ENCODE measurements at regions not wholly inside any gene's neighbourhood (a gene's known extent, or its start where the extent isn't known, plus 50 kb on each side); places are given as distances from the start of the nearest gene placed in this dataset.

DNA sequence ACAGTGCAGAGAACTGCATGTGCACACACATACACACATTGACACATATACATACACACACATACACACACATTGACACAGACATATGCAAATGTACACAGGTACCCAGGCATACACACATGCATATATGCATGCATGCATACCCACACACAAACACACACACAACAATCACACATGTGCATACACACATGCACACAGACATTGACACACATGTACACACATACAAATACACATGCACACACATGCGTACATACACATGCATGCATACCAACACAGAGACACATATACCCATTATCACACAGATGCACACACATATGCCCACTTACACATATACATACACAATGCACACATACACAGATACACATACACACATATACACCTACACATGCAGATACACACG, 299.6 kb upstream of the ADCY2 start:
- no peak for DNase-seq (ENCODE audit: low read depth in 1 of 2, low spot score in 1 of 2)
- no peak overlapping the region for H3K27ac ChIP-seq (replicated peaks)
- H3K4me3 ChIP-seq (replicated peaks; ENCODE audit: insufficient read depth, low read length), result no peak overlapping the region

DNA sequence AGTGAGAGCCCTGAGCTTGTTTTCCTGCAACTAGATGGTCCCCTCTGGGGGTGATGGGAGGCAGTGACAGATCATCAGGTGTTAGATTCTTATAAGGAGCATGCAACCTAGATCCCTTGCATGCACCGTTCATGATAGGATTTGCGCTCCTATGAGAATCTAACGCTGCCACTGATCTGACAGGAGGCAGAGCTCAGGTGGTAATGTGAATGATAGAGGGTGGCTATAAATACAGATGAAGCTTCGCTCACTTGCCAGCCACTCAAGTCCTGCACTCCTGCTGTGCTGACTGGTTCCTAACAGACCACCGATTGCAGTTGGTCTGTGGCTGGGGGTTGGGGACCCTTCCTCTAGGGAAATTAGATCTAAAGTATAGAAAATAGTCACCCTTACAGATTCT, 290.6 kb upstream of the ADCY2 start:
- Histone ChIP-seq H3K27me3 (ENCODE audit: insufficient read depth, poor library complexity, severe bottlenecking) (no peaks in the 10 kb centered on the region), H3K4me3 (replicated peaks; ENCODE audit: insufficient read depth, low read length) (no peak overlapping the region), H3K27ac (replicated peaks) (no peak overlapping the region)
- DNase-seq (ENCODE audit: low read depth in 1 of 2, low spot score in 1 of 2), result no peak
- TF ChIP-seq SPI1 (IDR thresholded peaks at IDR 0.05; ENCODE audit: borderline replicate concordance, low read depth), result no peak
- TF ChIP-seq POLR2AphosphoS5 (IDR thresholded peaks at IDR 0.05; ENCODE audit: low read depth), result no peak
- TF ChIP-seq, protein P1, sequence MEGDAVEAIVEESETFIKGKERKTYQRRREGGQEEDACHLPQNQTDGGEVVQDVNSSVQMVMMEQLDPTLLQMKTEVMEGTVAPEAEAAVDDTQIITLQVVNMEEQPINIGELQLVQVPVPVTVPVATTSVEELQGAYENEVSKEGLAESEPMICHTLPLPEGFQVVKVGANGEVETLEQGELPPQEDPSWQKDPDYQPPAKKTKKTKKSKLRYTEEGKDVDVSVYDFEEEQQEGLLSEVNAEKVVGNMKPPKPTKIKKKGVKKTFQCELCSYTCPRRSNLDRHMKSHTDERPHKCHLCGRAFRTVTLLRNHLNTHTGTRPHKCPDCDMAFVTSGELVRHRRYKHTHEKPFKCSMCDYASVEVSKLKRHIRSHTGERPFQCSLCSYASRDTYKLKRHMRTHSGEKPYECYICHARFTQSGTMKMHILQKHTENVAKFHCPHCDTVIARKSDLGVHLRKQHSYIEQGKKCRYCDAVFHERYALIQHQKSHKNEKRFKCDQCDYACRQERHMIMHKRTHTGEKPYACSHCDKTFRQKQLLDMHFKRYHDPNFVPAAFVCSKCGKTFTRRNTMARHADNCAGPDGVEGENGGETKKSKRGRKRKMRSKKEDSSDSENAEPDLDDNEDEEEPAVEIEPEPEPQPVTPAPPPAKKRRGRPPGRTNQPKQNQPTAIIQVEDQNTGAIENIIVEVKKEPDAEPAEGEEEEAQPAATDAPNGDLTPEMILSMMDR (IDR thresholded peaks at IDR 0.05; ENCODE audit: insufficient read depth, low read length), result no peak
- TF ChIP-seq, protein P2, sequence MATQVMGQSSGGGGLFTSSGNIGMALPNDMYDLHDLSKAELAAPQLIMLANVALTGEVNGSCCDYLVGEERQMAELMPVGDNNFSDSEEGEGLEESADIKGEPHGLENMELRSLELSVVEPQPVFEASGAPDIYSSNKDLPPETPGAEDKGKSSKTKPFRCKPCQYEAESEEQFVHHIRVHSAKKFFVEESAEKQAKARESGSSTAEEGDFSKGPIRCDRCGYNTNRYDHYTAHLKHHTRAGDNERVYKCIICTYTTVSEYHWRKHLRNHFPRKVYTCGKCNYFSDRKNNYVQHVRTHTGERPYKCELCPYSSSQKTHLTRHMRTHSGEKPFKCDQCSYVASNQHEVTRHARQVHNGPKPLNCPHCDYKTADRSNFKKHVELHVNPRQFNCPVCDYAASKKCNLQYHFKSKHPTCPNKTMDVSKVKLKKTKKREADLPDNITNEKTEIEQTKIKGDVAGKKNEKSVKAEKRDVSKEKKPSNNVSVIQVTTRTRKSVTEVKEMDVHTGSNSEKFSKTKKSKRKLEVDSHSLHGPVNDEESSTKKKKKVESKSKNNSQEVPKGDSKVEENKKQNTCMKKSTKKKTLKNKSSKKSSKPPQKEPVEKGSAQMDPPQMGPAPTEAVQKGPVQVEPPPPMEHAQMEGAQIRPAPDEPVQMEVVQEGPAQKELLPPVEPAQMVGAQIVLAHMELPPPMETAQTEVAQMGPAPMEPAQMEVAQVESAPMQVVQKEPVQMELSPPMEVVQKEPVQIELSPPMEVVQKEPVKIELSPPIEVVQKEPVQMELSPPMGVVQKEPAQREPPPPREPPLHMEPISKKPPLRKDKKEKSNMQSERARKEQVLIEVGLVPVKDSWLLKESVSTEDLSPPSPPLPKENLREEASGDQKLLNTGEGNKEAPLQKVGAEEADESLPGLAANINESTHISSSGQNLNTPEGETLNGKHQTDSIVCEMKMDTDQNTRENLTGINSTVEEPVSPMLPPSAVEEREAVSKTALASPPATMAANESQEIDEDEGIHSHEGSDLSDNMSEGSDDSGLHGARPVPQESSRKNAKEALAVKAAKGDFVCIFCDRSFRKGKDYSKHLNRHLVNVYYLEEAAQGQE (IDR thresholded peaks at IDR 0.05; ENCODE audit: insufficient replicate concordance, low read depth), result no peak
- TF ChIP-seq GABPA (IDR thresholded peaks at IDR 0.05; ENCODE audit: low read depth), result no peak

More for the DNA sequence above, 299.6 kb upstream of the ADCY2 start:
- TF ChIP-seq, protein P2 (IDR thresholded peaks at IDR 0.05; ENCODE audit: insufficient replicate concordance, low read depth), result no peak
- TF ChIP-seq POLR2AphosphoS5 (IDR thresholded peaks at IDR 0.05; ENCODE audit: low read depth), result no peak
- TF ChIP-seq, protein P1 (IDR thresholded peaks at IDR 0.05; ENCODE audit: insufficient read depth, low read length), result no peak
- TF ChIP-seq GABPA (IDR thresholded peaks at IDR 0.05; ENCODE audit: low read depth), result no peak
- no peak for TF ChIP-seq SPI1 (IDR thresholded peaks at IDR 0.05; ENCODE audit: borderline replicate concordance, low read depth)
- H3K27me3 ChIP-seq (ENCODE audit: insufficient read depth, poor library complexity, severe bottlenecking), result no peaks in the 10 kb centered on the region

DNA sequence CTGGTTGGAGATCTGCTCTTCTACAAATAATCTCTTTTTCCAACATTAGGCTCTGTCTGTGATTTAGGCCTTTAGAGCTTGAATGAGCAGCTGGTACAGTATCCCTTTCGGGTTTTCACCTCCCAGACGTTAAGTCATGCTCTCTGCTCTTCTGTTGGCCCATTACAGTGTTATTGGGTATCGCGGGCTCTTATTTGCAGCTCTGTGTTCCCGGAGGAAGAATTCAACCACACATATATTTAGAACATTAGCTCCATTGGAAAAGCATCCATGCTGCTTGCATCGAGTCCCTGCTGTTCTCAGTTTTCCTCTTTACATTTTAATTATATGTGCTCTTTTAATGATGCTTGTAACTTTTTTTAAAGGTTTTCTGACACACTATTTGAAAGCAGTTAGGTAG, 278.0 kb upstream of the ADCY2 start:
- Histone ChIP-seq H3K4me3 (replicated peaks; ENCODE audit: insufficient read depth, low read length) (no peak overlapping the region), H3K27me3 (ENCODE audit: insufficient read depth, poor library complexity, severe bottlenecking) (no peaks in the 10 kb centered on the region), H3K27ac (replicated peaks) (no peak overlapping the region)
- no peak for TF ChIP-seq SPI1 (IDR thresholded peaks at IDR 0.05; ENCODE audit: borderline replicate concordance, low read depth)
- DNase-seq (ENCODE audit: low read depth in 1 of 2, low spot score in 1 of 2), result no peak

DNA sequence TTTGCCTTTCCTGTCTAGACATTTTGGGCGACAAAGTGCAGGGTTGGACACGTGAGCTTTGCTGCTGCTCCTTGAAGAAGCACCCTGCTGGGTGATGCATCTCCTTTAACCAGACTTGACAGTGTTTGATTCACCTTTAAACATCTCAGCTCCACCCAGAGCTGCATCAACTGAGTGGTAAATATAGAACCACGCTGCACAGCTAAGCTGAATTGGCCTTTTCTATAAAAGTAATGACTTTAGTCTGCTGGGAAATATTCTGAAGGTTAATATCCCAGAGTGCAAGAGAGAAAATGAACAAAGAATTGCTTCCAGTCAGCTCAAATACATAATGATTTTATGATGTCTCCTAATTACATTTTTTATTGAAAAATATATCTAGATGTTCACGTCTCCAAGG, 264.3 kb upstream of the ADCY2 start:
- Histone ChIP-seq H3K4me3 (replicated peaks; ENCODE audit: insufficient read depth, low read length) (no peak overlapping the region), H3K27me3 (ENCODE audit: insufficient read depth, poor library complexity, severe bottlenecking) (no peaks in the 10 kb centered on the region), H3K27ac (replicated peaks) (no peak overlapping the region)
- no peak for TF ChIP-seq GABPA (IDR thresholded peaks at IDR 0.05; ENCODE audit: low read depth)
- TF ChIP-seq, protein P1 (IDR thresholded peaks at IDR 0.05; ENCODE audit: insufficient read depth, low read length), result no peak
- TF ChIP-seq, protein P2 (IDR thresholded peaks at IDR 0.05; ENCODE audit: insufficient replicate concordance, low read depth), result no peak
- no peak for TF ChIP-seq SPI1 (IDR thresholded peaks at IDR 0.05; ENCODE audit: borderline replicate concordance, low read depth)
- no peak for TF ChIP-seq POLR2AphosphoS5 (IDR thresholded peaks at IDR 0.05; ENCODE audit: low read depth)
- no peak for DNase-seq (ENCODE audit: low read depth in 1 of 2, low spot score in 1 of 2)
